Activated CD4-positive, alpha-beta T cell treated with anti-CD3 and anti-CD28 coated beads, Interleukin-2, amount 50 U/mL, for 24 hours (primary cell): ENCODE measurements at regions not wholly inside any gene's neighbourhood (a gene's known extent, or its start where the extent isn't known, plus 50 kb on each side); places are given as distances from the start of the nearest gene placed in this dataset.

Experiments used
- DNase-seq, 2 donors: peaks; one replicate each; pipeline ENCODE4 v3.0.0-alpha.2; 2020; ENCODE audit warnings: low read depth in 1 of 2, low spot score in 1 of 2

GRCh38 chr12:132439333-132439904 is 50.5 kb upstream of the FBRSL1 start:
- DNase-seq: no peak

GRCh38 chr12:132438726-132439125 is 51.2 kb upstream of the FBRSL1 start:
- no peak for DNase-seq

GRCh38 chr12:132437943-132438700 is 51.8 kb upstream of the FBRSL1 start:
- no peak for DNase-seq

- DNase-seq: no peak
Measured at GRCh38 chr12:132437252-132437932, 52.6 kb upstream of the FBRSL1 start.

GRCh38 chr12:132436791-132437251 is 53.1 kb upstream of the FBRSL1 start:
- no peak for DNase-seq

DNA sequence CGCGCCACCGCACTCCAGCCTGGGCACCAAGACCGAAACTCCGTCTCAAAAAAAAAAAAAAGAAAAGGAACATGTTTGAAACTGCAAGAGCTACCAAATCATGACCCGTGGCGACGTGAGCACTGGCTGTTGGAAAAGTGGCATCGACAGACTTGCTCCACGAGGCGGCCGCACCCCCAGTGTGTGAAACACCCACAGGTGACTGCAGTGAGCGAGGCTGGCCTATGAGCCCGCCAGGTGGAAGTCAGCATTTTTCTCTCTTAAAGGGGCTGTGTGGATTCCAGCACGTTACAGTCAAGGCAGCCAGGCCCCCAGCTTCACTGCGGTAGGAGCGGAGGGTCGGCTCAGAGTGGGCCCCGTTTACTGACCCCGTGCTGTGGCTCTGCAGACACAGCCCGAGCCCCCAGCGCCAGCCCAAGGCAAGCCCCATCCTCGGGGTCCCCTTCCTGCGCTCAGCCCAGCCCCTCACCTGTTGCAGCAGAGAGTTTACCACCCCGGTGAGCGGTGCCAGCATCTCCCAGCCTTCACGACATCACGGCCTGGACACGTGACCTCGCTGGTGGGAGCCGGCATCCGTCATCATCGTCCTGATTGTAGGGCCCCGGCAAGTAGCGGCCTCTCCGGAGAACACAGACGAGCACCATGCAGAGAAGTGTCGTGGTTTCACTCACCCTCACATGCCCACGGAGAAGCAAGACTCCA is 54.3 kb upstream of the FBRSL1 start:
- DNase-seq: no peak

DNA sequence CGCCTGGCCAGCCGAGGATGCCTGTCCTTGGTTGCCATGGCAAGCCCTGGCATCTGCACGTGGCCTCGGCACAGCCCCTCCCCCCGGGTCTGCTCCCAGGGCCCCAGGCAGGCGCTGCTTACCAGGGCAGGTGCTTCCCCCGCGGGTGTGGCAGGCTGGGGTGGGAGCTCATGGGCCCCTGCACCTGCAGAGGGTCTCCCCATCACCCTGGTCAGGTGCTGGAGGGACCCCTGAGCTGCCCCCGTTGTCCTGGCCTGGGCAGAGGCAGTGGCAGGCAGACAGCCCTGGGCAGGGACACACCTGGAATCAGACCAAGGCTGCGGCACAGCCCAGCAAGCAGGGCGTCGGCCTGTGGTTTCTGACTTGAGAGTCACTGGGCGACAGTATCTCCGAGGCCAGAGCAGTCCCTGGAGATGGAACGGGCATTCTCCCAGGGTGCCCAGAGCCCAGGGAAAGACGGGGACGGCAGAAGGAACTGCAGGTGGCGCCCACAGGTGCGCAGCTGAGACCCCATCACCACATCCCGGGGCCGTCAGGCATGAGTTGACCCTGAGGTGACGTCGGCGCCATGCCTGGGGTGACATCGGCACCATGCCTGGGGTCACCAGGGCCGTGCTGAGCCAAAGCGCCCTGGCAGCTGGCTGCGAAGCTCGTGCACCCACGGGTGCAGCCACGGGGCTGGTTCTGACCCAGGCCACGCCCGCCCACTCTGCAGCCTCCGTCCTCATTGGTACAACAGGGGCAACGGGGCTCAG is 56.1 kb upstream of the FBRSL1 start:
- no peak for DNase-seq

- DNase-seq: no peak
Measured at GRCh38 chr12:132432721-132433577, 57.0 kb upstream of the FBRSL1 start.

- no peak for DNase-seq
Measured at GRCh38 chr12:132432126-132432705, 57.7 kb upstream of the FBRSL1 start.

- DNase-seq: no peak
Measured at GRCh38 chr12:132430838-132431774, 58.8 kb upstream of the FBRSL1 start.

DNA sequence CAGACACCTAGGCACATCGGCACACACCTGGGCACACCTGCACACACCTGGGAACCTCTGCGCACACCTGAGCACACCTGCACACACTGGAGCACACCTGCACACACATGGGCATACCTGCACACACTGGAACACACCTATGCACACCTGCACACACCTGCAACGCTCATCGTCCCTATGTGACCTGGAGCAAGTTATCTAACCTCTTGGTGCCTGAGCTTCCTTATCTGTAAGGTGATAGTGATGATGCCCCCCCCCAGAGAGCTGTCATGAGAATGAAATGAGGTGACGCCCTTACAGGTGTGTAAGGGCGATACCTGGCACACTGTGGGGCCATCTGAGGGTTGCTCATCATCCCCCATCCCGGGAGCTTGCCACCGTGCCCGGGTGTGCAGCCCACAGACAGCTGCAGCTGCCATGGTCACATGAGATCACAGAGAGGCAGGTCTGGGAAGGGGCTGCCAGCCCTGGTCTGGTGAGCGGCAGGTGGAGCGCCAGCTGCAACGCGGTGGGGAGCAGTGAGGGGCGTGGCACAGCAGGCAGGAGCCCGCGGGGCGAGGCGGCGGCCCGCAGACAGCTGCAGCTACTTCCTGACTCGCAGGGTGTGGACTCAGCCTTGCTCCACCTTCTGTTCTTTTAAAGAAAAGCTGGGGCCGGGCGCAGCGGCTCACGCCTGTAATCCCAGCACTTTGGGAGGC is 59.9 kb upstream of the FBRSL1 start:
- DNase-seq: peak in 1 of 2 donors; percentile 16

- no peak for DNase-seq
Measured at GRCh38 chr12:132429602-132429945, 60.4 kb upstream of the FBRSL1 start.

DNA sequence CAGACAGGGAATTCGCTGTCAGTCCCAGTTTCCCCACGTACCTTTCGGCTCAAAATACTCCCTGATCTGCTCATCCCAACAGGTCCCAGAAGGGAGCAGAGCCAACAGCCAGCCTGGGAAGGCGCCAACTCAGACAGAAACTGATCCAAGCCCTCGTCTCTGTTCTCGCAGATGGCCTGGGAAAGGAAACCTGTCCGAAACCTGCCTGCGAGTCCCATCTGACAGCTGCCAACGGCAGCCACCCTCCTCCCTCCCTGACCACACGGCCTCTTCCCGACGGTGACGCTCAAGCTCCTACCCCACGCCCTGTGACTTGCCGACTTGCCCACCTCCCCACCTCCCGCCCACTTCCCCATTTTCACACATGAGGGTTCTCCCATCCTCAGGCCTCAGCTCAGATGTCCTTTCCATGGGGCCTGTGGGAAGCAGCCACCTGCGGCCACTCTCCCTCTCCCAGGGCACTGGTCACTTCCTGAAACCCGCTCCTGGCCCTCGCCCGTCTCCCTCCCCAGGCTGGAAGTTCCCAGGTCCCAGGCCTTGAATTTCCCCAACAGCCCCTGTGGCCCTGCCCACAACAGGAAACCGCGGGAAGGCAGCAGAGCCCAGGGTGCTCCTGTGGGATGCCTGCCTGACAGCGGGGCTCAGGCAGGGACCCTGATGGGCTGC is 60.9 kb upstream of the FBRSL1 start:
- DNase-seq: no peak

DNA sequence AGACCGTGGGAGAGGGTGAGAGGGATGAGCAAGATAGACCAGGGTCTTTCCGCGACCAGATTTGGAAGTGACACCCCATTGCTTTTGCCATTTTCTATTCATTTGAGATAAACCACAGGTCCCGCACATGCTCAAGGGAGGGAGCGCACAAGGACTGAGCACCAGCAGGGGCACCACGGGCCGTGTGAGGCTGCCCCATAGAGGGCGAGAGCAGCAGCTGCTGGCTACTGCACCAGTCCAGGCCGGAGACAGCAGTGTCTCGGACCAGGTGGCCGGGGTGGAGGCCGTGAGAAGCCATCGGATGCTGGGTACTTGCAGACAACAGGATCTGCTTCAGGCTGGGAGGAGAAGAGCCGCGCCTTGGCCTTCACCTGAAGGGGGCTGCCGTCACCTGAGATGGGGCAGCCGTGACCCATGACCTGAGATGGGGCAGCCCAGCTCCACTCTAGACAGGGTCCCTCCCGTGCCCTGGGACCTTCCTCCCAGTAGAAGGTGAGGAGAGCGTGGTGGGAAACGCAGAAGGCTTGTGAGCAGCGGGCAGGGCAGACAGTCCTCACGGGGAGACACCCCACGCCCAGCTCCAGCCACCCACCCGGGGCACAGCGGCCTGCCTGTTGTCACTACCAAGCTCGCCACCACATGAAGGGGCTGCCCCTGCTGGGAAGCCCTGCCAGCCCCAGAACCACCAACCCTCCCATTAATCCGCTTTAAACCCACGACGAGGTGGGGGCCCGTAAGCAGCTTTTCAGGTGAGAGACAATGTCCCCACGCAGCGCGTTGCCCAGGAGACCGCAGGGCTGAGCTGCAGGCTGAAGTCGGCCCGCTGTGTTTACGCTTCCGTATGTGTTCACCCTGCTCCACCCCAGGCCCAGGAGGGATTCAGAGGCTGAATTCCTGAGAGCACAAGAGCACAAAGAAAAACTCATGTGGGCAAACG is 61.7 kb upstream of the FBRSL1 start:
- DNase-seq: no peak

GRCh38 chr12:132427174-132427768 is 62.7 kb upstream of the FBRSL1 start:
- no peak for DNase-seq
